Keratinocyte (primary cell): ENCODE measurements at regions not wholly inside any gene's neighbourhood (a gene's known extent, or its start where the extent isn't known, plus 50 kb on each side); places are given as distances from the start of the nearest gene placed in this dataset.

ENCODE experiments used
- DNase-seq: peaks from one replicate; pipeline ENCODE4 v3.0.0-alpha.2; 2011; ENCODE audit warnings: low read depth, missing footprints, low spot score
- FAIRE-seq: peaks from 2 replicates; lab custom pipeline; 2011; peaks lifted over from hg19 to GRCh38; lab: Jason Lieb, UNC
- H2AFZ ChIP-seq: 2 replicates; pipeline ENCODE4 v1.6.0; 2012; ENCODE audit warnings: low read length, control low read depth, inconsistent platforms; ENCODE audit not compliant: control insufficient read depth
- H3K27ac ChIP-seq: 2 replicates; pipeline ENCODE4 v1.5.1; 2011; ENCODE audit warnings: low read length; ENCODE audit not compliant: control insufficient read depth, insufficient read depth
- H3K27me3 ChIP-seq: 3 replicates; pipeline ENCODE4 v1.6.0; 2011; ENCODE audit warnings: low read length; ENCODE audit not compliant: control insufficient read depth, insufficient read depth; ENCODE audit errors: extremely low read depth
- H3K36me3 ChIP-seq, 2 experiments: 2 replicates in 1 of 2; 3 replicates in 1 of 2; pipeline ENCODE4 v1.5.1; 2011; ENCODE audit warnings: low read length in 2 of 2, mild to moderate bottlenecking in 1 of 2; ENCODE audit not compliant: control insufficient read depth in 2 of 2, insufficient read depth in 2 of 2; ENCODE audit errors: extremely low read depth in 1 of 2
- H3K4me1 ChIP-seq: 3 replicates; pipeline ENCODE4 v1.5.1; 2011; ENCODE audit warnings: low read length; ENCODE audit not compliant: control insufficient read depth, insufficient read depth; ENCODE audit errors: extremely low read depth
- H3K4me2 ChIP-seq: 3 replicates; pipeline ENCODE4 v1.6.0; 2011; ENCODE audit warnings: low read depth, low read length; ENCODE audit not compliant: control insufficient read depth, insufficient read depth; ENCODE audit errors: extremely low read depth
- H3K4me3 ChIP-seq, 3 experiments: fragments of 200-600 bp in 1 of 3; sonication (generic) in 1 of 3; 2 replicates in 2 of 3; 3 replicates in 1 of 3; pipeline ENCODE4 v1.5.1; 2011 to 2016; ENCODE audit warnings: low read length in 3 of 3, mild to moderate bottlenecking in 3 of 3, control low read depth in 2 of 3, inconsistent platforms in 1 of 3, low read depth in 1 of 3, mixed read lengths in 1 of 3, mixed run types in 1 of 3, moderate library complexity in 1 of 3; ENCODE audit not compliant: control insufficient read depth in 2 of 3, insufficient read depth in 2 of 3; ENCODE audit errors: extremely low read depth in 1 of 3
- H3K79me2 ChIP-seq: 2 replicates; pipeline ENCODE4 v1.6.0; 2012; ENCODE audit warnings: low read length; ENCODE audit not compliant: control insufficient read depth, insufficient read depth
- H3K9ac ChIP-seq: 3 replicates; pipeline ENCODE4 v1.6.0; 2011; ENCODE audit warnings: low read length; ENCODE audit not compliant: control insufficient read depth, insufficient read depth; ENCODE audit errors: extremely low read depth
- H3K9me1 ChIP-seq: 3 replicates; pipeline ENCODE4 v1.6.0; 2011; ENCODE audit warnings: low read length; ENCODE audit not compliant: control insufficient read depth, insufficient read depth; ENCODE audit errors: extremely low read depth
- H3K9me3 ChIP-seq: 2 replicates; pipeline ENCODE4 v1.5.1; 2012; ENCODE audit warnings: low read depth, low read length; ENCODE audit not compliant: control insufficient read depth
- H4K20me1 ChIP-seq: 3 replicates; pipeline ENCODE4 v1.6.0; 2011; ENCODE audit warnings: low read length; ENCODE audit not compliant: control insufficient read depth, insufficient read depth; ENCODE audit errors: extremely low read depth
- CTCF ChIP-seq, 3 experiments: IDR thresholded peaks in 1 of 3; conservative IDR thresholded peaks in 1 of 3; optimal IDR thresholded peaks in 1 of 3; 2 replicates in 2 of 3; 3 replicates in 1 of 3; pipeline versions ENCODE3 to v1.5.1; 2011; ENCODE audit warnings: low read length in 3 of 3, mild to moderate bottlenecking in 3 of 3, moderate library complexity in 2 of 3, control low read depth in 1 of 3, inconsistent platforms in 1 of 3; ENCODE audit not compliant: insufficient read depth in 2 of 3; ENCODE audit errors: extremely low read depth in 1 of 3
- EZH2 ChIP-seq: IDR thresholded peaks from one replicate; pipeline ENCODE4 v1.6.1; 2012; ENCODE audit warnings: inconsistent platforms, mild to moderate bottlenecking, low read length, moderate library complexity
- dilution Hi-C: fragments of 300-500 bp; cut with MboI; formaldehyde crosslinking; loops from one replicate; pipeline ENCODE4 v1.7.0; 2020; ENCODE audit warnings: low sequenced_read_pairs; ENCODE audit not compliant: extremely low pct_ligation_motif_present

DNA sequence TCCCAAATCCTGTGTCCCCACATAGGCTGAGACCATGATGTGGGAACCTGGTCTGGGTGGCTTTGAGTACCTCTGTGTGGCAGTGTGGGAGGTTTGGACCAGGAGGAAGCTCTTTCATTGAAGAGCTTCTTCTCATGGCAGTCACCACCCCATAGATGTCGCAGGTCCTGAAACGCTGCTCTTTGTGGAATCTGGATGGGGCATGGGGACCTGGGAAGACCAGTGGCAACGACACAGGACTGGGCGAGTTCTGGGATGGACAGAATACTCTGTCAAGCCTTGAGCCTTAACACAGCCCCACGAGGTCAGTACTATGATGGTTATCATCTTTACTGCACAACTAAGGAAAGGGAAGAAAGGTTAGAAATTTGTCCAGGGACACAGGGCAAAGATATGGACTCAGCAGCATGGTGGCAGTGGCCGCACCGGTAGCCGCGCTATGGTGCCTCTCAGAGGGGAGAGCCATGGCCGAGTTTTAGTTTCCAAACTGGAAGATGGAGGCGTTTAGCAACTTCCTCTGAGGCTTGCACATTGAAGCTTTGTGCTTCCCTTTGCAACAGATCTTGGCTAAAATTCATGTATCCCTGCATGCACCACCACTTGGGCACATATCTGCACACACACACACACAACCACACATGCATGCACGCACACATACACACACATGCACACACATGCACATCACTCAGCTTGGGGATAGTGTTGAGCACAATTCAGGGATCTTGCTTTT, 117.7 kb upstream of the C1orf174 start:
- H3K79me2 ChIP-seq = no peaks in the 10 kb centered on the region
- no peaks in the 10 kb centered on the region for H3K36me3 ChIP-seq
- TF ChIP-seq CTCF (optimal IDR thresholded peaks at IDR 0.05 in 1 of 3, IDR thresholded peaks at IDR 0.05 in 1 of 3, conservative IDR thresholded peaks at IDR 0.05 in 1 of 3; ENCODE audit: extremely low read depth in 1 of 3, insufficient read depth in 2 of 3, low read length in 3 of 3) = no peak
- no peak for TF ChIP-seq EZH2
- H3K27ac ChIP-seq = no peak overlapping the region
- dilution Hi-C loops = no loop called here
- no peaks in the 10 kb centered on the region for H3K4me1 ChIP-seq
- no peak overlapping the region for H3K4me2 ChIP-seq
- no peak for DNase-seq
- no peak for FAIRE-seq
- H4K20me1 ChIP-seq = no peaks in the 10 kb centered on the region
- no peaks in the 10 kb centered on the region for H3K9me1 ChIP-seq
- H3K9ac ChIP-seq = no peak overlapping the region
- no peak overlapping the region for H2AFZ ChIP-seq
- peaks cover 5% of the 10 kb centered on the region for H3K9me3 ChIP-seq
- H3K27me3 ChIP-seq = no peaks in the 10 kb centered on the region
- no peak overlapping the region for H3K4me3 ChIP-seq

DNA sequence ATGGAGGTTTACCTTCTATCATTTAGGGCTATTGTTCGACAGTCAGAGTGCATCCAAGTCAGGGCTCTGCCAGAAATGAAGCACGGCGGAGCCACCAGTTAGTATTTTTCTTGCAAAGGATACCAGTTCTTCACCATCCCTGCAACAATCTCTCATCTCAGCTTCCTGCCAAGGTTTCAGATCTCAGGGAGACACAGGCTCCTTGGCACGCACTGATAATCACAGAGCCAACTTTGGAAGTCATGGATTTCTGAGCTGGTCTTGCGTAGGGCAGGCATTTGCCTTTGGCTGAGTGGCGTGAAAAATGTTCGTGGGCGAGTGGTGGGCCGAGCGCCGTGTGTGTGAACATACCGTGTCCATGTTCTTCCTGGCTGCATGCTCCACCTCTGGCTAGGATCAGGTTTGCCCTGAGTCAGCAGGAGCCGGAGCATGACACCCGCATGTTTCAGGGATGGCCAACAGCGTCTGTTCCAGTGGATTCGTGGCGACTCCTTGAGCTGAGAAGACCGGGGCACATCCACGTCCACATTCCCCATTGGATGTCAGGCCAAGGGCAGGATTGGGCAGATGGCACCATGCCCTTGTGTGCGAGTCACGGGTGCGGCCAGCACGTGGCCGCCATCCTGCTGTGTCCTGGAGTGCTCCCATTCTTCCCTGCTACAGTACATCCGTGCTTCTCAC, 118.5 kb upstream of the C1orf174 start:
- Histone ChIP-seq H3K36me3 (no peaks in the 10 kb centered on the region), H3K27me3 (no peaks in the 10 kb centered on the region), H3K9me3 (peaks cover 5% of the 10 kb centered on the region), H2AFZ (no peak overlapping the region), H3K4me1 (no peaks in the 10 kb centered on the region), H3K27ac (no peak overlapping the region), H3K4me3 (no peak overlapping the region), H3K79me2 (no peaks in the 10 kb centered on the region), H3K4me2 (no peak overlapping the region), H4K20me1 (no peaks in the 10 kb centered on the region), H3K9me1 (no peaks in the 10 kb centered on the region), H3K9ac (no peak overlapping the region)
- no peak for DNase-seq
- TF ChIP-seq CTCF (optimal IDR thresholded peaks at IDR 0.05 in 1 of 3, IDR thresholded peaks at IDR 0.05 in 1 of 3, conservative IDR thresholded peaks at IDR 0.05 in 1 of 3; ENCODE audit: extremely low read depth in 1 of 3, insufficient read depth in 2 of 3, low read length in 3 of 3) = no peak
- no peak for TF ChIP-seq EZH2
- dilution Hi-C loops = no loop called here
- no peak for FAIRE-seq
